ENCODE measurements at regions not wholly inside any gene's neighbourhood (a gene's known extent, or its start where the extent isn't known, plus 50 kb on each side); places are given as distances from the start of the nearest gene placed in this dataset.

DNA sequence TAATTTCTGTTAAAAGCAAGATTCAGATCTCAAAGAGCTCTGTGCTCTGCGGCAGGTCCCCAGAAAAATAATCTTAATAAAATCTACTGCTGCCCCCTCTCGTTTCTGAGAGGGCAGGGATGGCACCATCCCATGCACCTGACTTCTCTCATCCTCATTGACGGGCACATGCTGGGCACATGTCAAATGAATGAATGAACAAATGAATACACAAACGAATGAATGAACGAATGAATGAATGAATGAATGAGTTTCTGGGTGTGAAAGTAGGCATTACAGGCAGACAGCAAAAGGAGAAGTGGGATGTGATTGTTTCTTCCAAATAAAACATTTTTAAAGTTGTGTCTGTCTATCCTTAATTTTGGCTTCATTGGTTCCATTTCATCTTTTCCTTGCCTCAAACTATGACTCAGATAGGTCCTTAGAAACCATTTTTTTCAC is 398.1 kb upstream of the PRKCQ start:
- TF ChIP-seq NFIC (IDR thresholded peaks at IDR 0.05) (no peak), EGR1 (IDR thresholded peaks at IDR 0.05) (no peak), RAD21 (IDR thresholded peaks at IDR 0.05; ENCODE audit: low read depth) (no peak), CEBPB (IDR thresholded peaks at IDR 0.05) (no peak), FOXM1 (IDR thresholded peaks at IDR 0.05; ENCODE audit: borderline replicate concordance, low read depth) (no peak), ZBTB7A (IDR thresholded peaks at IDR 0.05; ENCODE audit: low read depth) (no peak), TEAD4 (IDR thresholded peaks at IDR 0.05) (no peak), TAF1 (IDR thresholded peaks at IDR 0.05; ENCODE audit: low read depth) (no peak), CREB1 (IDR thresholded peaks at IDR 0.05; ENCODE audit: low read depth) (no peak), YY1 (IDR thresholded peaks at IDR 0.05; ENCODE audit: low read depth) (no peak), EP300 (IDR thresholded peaks at IDR 0.05; ENCODE audit: borderline replicate concordance) (no peak), TCF12 (IDR thresholded peaks at IDR 0.05; ENCODE audit: low read depth) (no peak)
- TF ChIP-seq, protein P1, sequence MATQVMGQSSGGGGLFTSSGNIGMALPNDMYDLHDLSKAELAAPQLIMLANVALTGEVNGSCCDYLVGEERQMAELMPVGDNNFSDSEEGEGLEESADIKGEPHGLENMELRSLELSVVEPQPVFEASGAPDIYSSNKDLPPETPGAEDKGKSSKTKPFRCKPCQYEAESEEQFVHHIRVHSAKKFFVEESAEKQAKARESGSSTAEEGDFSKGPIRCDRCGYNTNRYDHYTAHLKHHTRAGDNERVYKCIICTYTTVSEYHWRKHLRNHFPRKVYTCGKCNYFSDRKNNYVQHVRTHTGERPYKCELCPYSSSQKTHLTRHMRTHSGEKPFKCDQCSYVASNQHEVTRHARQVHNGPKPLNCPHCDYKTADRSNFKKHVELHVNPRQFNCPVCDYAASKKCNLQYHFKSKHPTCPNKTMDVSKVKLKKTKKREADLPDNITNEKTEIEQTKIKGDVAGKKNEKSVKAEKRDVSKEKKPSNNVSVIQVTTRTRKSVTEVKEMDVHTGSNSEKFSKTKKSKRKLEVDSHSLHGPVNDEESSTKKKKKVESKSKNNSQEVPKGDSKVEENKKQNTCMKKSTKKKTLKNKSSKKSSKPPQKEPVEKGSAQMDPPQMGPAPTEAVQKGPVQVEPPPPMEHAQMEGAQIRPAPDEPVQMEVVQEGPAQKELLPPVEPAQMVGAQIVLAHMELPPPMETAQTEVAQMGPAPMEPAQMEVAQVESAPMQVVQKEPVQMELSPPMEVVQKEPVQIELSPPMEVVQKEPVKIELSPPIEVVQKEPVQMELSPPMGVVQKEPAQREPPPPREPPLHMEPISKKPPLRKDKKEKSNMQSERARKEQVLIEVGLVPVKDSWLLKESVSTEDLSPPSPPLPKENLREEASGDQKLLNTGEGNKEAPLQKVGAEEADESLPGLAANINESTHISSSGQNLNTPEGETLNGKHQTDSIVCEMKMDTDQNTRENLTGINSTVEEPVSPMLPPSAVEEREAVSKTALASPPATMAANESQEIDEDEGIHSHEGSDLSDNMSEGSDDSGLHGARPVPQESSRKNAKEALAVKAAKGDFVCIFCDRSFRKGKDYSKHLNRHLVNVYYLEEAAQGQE (IDR thresholded peaks at IDR 0.05; ENCODE audit: low read depth), result no peak
- TF ChIP-seq, protein P2, sequence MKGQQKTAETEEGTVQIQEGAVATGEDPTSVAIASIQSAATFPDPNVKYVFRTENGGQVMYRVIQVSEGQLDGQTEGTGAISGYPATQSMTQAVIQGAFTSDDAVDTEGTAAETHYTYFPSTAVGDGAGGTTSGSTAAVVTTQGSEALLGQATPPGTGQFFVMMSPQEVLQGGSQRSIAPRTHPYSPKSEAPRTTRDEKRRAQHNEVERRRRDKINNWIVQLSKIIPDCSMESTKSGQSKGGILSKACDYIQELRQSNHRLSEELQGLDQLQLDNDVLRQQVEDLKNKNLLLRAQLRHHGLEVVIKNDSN (IDR thresholded peaks at IDR 0.05), result no peak
- TF ChIP-seq, protein P3, sequence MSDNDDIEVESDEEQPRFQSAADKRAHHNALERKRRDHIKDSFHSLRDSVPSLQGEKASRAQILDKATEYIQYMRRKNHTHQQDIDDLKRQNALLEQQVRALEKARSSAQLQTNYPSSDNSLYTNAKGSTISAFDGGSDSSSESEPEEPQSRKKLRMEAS (IDR thresholded peaks at IDR 0.05), result no peak

DNA sequence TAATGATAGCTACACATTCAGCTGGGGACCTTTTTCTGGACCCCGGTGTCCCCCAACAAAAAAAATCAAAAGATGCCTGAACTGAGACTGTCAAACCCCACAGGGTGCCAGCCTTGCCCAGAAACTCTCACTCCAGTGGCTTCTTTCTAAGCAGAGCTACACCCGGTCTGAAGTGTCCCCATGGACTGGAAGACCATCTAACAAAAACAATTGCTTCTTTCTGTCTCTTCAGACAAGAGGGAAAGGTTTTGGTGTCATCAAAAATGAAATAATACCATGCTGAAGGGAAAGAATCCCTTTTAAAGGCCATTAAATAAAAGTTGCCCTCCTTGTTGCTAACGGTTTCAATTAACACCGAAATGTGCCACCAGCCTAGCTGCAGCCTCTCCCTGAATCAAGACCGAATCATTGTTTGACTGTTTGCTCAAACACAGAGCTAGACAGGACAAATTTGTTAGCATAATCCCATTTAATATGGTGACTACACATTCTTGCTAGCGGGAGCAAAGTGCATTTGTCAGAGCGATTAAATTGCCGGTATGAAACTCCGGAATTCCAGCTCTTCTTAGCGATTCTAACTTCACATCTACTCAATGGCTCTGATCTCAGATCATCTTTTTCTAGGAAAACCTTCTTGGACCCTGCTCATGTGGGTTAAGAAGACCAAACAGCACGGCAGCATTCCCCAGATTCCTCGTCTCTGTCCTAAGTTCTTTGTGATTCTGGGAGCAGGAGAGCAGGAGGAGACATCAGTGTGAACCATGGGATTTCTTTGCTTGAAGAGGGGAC is 397.5 kb upstream of the PRKCQ start:
- no peak for TF ChIP-seq CREB1 (IDR thresholded peaks at IDR 0.05; ENCODE audit: low read depth)
- no peak for TF ChIP-seq TEAD4 (IDR thresholded peaks at IDR 0.05)
- TF ChIP-seq, protein P3 (IDR thresholded peaks at IDR 0.05), result no peak
- no peak for TF ChIP-seq EP300 (IDR thresholded peaks at IDR 0.05; ENCODE audit: borderline replicate concordance)
- no peak for TF ChIP-seq YY1 (IDR thresholded peaks at IDR 0.05; ENCODE audit: low read depth)
- TF ChIP-seq, protein P1 (IDR thresholded peaks at IDR 0.05; ENCODE audit: low read depth), result no peak
- no peak for TF ChIP-seq TCF12 (IDR thresholded peaks at IDR 0.05; ENCODE audit: low read depth)
- no peak for TF ChIP-seq NFIC (IDR thresholded peaks at IDR 0.05)
- no peak for TF ChIP-seq EGR1 (IDR thresholded peaks at IDR 0.05)
- no peak for TF ChIP-seq TAF1 (IDR thresholded peaks at IDR 0.05; ENCODE audit: low read depth)
- TF ChIP-seq FOXM1 (IDR thresholded peaks at IDR 0.05; ENCODE audit: borderline replicate concordance, low read depth), result no peak
- TF ChIP-seq RAD21 (IDR thresholded peaks at IDR 0.05; ENCODE audit: low read depth), result no peak
- no peak for TF ChIP-seq CEBPB (IDR thresholded peaks at IDR 0.05)

DNA sequence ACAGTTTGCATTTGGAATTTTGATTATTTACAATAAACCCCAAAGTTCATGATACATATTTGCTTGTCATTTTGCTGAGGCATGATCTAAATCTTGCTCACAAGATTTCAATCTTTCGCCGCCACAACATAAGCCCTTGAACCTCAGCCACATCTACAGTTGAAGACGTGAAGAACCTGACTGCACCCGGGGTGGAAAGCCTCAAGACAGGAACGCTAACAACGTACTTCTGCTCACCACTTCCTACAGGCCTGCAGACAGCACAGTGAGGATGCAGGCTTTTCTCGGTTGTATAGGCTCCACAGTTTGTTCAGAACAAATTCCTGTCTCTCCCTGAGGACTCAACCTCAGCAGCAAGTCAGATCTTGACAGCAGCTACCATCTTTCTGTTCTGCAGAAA is 393.8 kb upstream of the PRKCQ start:
- TF ChIP-seq CREB1 (IDR thresholded peaks at IDR 0.05; ENCODE audit: low read depth), result no peak
- no peak for TF ChIP-seq TCF12 (IDR thresholded peaks at IDR 0.05; ENCODE audit: low read depth)
- TF ChIP-seq YY1 (IDR thresholded peaks at IDR 0.05; ENCODE audit: low read depth), result no peak
- no peak for TF ChIP-seq NFIC (IDR thresholded peaks at IDR 0.05)
- TF ChIP-seq, protein P1 (IDR thresholded peaks at IDR 0.05; ENCODE audit: low read depth), result no peak
- TF ChIP-seq TAF1 (IDR thresholded peaks at IDR 0.05; ENCODE audit: low read depth), result no peak
- no peak for TF ChIP-seq TEAD4 (IDR thresholded peaks at IDR 0.05)
- TF ChIP-seq, protein P2 (IDR thresholded peaks at IDR 0.05), result no peak
- no peak for TF ChIP-seq EP300 (IDR thresholded peaks at IDR 0.05; ENCODE audit: borderline replicate concordance)
- TF ChIP-seq, protein P3 (IDR thresholded peaks at IDR 0.05), result no peak
- TF ChIP-seq RAD21 (IDR thresholded peaks at IDR 0.05; ENCODE audit: low read depth), result no peak
- no peak for TF ChIP-seq ZBTB7A (IDR thresholded peaks at IDR 0.05; ENCODE audit: low read depth)
- no peak for TF ChIP-seq FOXM1 (IDR thresholded peaks at IDR 0.05; ENCODE audit: borderline replicate concordance, low read depth)
- TF ChIP-seq EGR1 (IDR thresholded peaks at IDR 0.05), result no peak
- no peak for TF ChIP-seq CEBPB (IDR thresholded peaks at IDR 0.05)

Measured in Ishikawa (cell line).